Right atrium auricular region (tissue), 2 donors: ENCODE measurements at regions not wholly inside any gene's neighbourhood (a gene's known extent, or its start where the extent isn't known, plus 50 kb on each side); places are given as distances from the start of the nearest gene placed in this dataset.

Experiments used
- DNase-seq: peaks from one replicate; pipeline ENCODE4 v3.0.0-alpha.2; 2019; ENCODE audit warnings: low spot score
- H3K27ac ChIP-seq, 2 donors: fragments of 200-600 bp; sonication (generic); 1 replicate in 1 of 2; 2 replicates in 1 of 2; pipeline ENCODE4 v1.5.1; 2016 to 2019
- H3K27me3 ChIP-seq, 2 donors: fragments of 200-600 bp; sonication (generic); one replicate each; pipeline versions ENCODE4 v1.5.1 to v1.6.0; 2017 to 2019
- H3K36me3 ChIP-seq: fragments of 200-600 bp; sonication (generic); one replicate; pipeline ENCODE4 v1.5.1; 2016
- H3K4me1 ChIP-seq, 2 donors: fragments of 200-600 bp; sonication (generic); one replicate each; pipeline versions ENCODE4 v1.5.1 to v1.6.0; 2017 to 2019
- H3K4me3 ChIP-seq, 2 donors: fragments of 200-600 bp; sonication (generic); 1 replicate in 1 of 2; 2 replicates in 1 of 2; pipeline ENCODE4 v1.5.1; 2017 to 2019; ENCODE audit warnings: mild to moderate bottlenecking in 1 of 2, moderate library complexity in 1 of 2
- H3K9me3 ChIP-seq, 2 donors: fragments of 200-600 bp; sonication (generic); one replicate each; pipeline ENCODE4 v1.5.1; 2019
- CTCF ChIP-seq, 2 donors: fragments of 200-600 bp; sonication (generic); IDR thresholded peaks; one replicate each; pipeline ENCODE4 v1.5.1; 2019; ENCODE audit warnings: antibody characterized with exemption in 2 of 2

- Histone ChIP-seq H3K36me3 (no peaks in the 10 kb centered on the region), H3K4me3 (no peak overlapping the region), H3K27me3 (no peaks in the 10 kb centered on the region), H3K4me1 (no peaks in the 10 kb centered on the region), H3K9me3 (no peaks in the 10 kb centered on the region), H3K27ac (no peak overlapping the region)
- TF ChIP-seq CTCF (IDR thresholded peaks at IDR 0.05): no peak
- no peak for DNase-seq
Measured at GRCh38 chr2:120477831-120478481, 132.0 kb downstream of the INHBB start.

DNA sequence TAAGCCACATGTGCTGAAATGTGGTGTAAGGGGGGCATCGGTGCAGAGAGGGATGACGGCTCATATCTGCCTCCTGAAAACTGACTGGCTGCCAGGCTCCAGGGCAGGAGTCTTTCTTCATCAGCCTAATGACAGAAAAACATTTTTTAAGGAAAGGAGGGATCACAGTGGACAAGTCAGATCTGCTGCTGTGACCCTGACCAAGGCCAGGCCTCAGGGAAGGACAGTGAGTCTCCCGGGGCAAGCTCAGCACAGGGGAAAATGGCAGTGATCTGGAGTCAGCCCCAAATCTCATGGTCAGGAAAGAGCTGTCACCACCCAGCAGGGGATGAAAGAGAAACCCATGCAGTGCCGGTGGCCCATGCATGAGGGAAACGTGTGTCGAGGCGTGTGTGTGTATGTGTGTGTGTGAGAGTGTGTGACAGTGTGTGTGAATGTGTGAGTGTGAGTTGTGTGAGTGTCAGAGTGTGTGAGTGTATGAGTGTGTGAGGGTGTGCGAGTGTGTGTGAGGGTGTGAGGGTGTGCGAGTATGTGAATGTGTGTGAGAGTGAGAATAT is 134.5 kb downstream of the INHBB start:
- DNase-seq: no peak

GRCh38 chr2:120480903-120481445 is 135.0 kb downstream of the INHBB start:
- Histone ChIP-seq H3K4me3 (no peak overlapping the region), H3K9me3 (no peaks in the 10 kb centered on the region), H3K4me1 (no peaks in the 10 kb centered on the region), H3K27me3 (no peaks in the 10 kb centered on the region), H3K27ac (no peak overlapping the region), H3K36me3 (no peaks in the 10 kb centered on the region)
- DNase-seq: no peak
- no peak for TF ChIP-seq CTCF (IDR thresholded peaks at IDR 0.05)

More for the DNA sequence above, 134.5 kb downstream of the INHBB start:
- Histone ChIP-seq H3K9me3 (no peaks in the 10 kb centered on the region), H3K4me1 (no peaks in the 10 kb centered on the region), H3K4me3 (no peak overlapping the region), H3K36me3 (no peaks in the 10 kb centered on the region), H3K27me3 (no peaks in the 10 kb centered on the region), H3K27ac (no peak overlapping the region)
- no peak for TF ChIP-seq CTCF (IDR thresholded peaks at IDR 0.05)

- no peak overlapping the region for H3K27ac ChIP-seq
- no peaks in the 10 kb centered on the region for H3K4me1 ChIP-seq
- H3K4me3 ChIP-seq: no peak overlapping the region
- H3K9me3 ChIP-seq: no peaks in the 10 kb centered on the region
- no peaks in the 10 kb centered on the region for H3K36me3 ChIP-seq
- no peak for TF ChIP-seq CTCF (IDR thresholded peaks at IDR 0.05)
- DNase-seq: no peak
- no peaks in the 10 kb centered on the region for H3K27me3 ChIP-seq
Measured at GRCh38 chr2:120481446-120482194, 135.7 kb downstream of the INHBB start.

GRCh38 chr2:120482334-120482733 is 136.4 kb downstream of the INHBB start:
- H3K9me3 ChIP-seq: no peaks in the 10 kb centered on the region
- TF ChIP-seq CTCF (IDR thresholded peaks at IDR 0.05): no peak
- H3K4me3 ChIP-seq: no peak overlapping the region
- no peak overlapping the region for H3K27ac ChIP-seq
- H3K4me1 ChIP-seq: no peaks in the 10 kb centered on the region
- H3K36me3 ChIP-seq: no peaks in the 10 kb centered on the region
- DNase-seq: no peak
- H3K27me3 ChIP-seq: no peaks in the 10 kb centered on the region
